HG02798 (cell line): ENCODE measurements at regions not wholly inside any gene's neighbourhood (a gene's known extent, or its start where the extent isn't known, plus 50 kb on each side); places are given as distances from the start of the nearest gene placed in this dataset.

ENCODE experiments used
- ATAC-seq: cut with Tn5 transposase; IDR thresholded peaks from one replicate; pipeline ENCODE4 v1.9.1; 2021; ENCODE audit warnings: mild to moderate bottlenecking; ENCODE audit not compliant: unreplicated experiment, poor library complexity

GRCh38 chr13:99436686-99437416 lies 64.4 kb upstream of the TM9SF2 start:
- peak; percentile 45 for ATAC-seq

GRCh38 chr13:99439048-99439447 lies 62.2 kb upstream of the TM9SF2 start:
- no peak for ATAC-seq

- no peak for ATAC-seq
Measured at GRCh38 chr13:99439850-99440604, 61.2 kb upstream of the TM9SF2 start.

GRCh38 chr13:99442273-99442895 lies 58.9 kb upstream of the TM9SF2 start:
- ATAC-seq: no peak

GRCh38 chr13:99446242-99446641 lies 55.0 kb upstream of the TM9SF2 start:
- no peak for ATAC-seq

GRCh38 chr13:99448546-99448945 lies 52.7 kb upstream of the TM9SF2 start:
- ATAC-seq: no peak

GRCh38 chr13:99450416-99450815 lies 50.9 kb upstream of the TM9SF2 start:
- no peak for ATAC-seq
